ENCODE measurements at regions not wholly inside any gene's neighbourhood (a gene's known extent, or its start where the extent isn't known, plus 50 kb on each side); places are given as distances from the start of the nearest gene placed in this dataset.
A peak's percentile ranks its signal among the peaks of the same experiment; 100 is the strongest.
"Not testable (repeated sequence)": the region's sequence is repeated elsewhere in the genome, so short reads cannot be mapped to it uniquely, and the experiment has no call there.

- no peak for FAIRE-seq
- DNase-seq (ENCODE audit: insufficient read length, low spot score): no peak
Measured at GRCh38 chr4:176618138-176618537, 174.6 kb downstream of the VEGFC start.

GRCh38 chr4:176619430-176619829, 173.3 kb downstream of the VEGFC start:
- FAIRE-seq: no peak
- no peak for DNase-seq (ENCODE audit: insufficient read length, low spot score)

- peak; percentile 46 for FAIRE-seq
- DNase-seq (ENCODE audit: insufficient read length, low spot score): no peak
Measured at GRCh38 chr4:176622251-176622948, 170.3 kb downstream of the VEGFC start.

- DNase-seq (ENCODE audit: insufficient read length, low spot score); FAIRE-seq: not testable (repeated sequence)
Measured at GRCh38 chr4:176624983-176625610, 167.6 kb downstream of the VEGFC start.

GRCh38 chr4:176627916-176628315, 164.8 kb downstream of the VEGFC start:
- DNase-seq (ENCODE audit: insufficient read length, low spot score): no peak
- FAIRE-seq: no peak

DNA sequence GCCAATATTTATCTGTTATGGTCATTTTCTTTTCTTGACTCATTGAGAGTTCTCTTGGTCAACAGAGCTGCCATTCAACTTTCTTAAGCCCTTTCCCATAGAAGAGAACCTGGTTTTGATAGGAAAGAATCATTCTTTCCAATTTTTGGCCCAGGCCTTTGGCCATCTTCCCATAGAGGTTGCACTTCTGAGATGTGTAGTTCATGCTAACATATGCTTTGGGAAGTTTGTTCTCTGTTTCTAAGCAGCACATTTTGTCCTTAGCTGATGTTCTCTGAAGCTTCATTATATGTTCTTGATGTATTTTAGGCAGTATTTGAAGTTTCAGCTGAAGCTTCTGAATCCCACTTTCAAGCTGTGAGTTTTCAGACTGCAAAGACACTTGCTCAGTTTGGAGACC, 161.1 kb downstream of the VEGFC start:
- no peak for DNase-seq (ENCODE audit: insufficient read length, low spot score)
- no peak for FAIRE-seq

Data from HTR-8/SVneo (cell line).